ENCODE measurements at regions not wholly inside any gene's neighbourhood (a gene's known extent, or its start where the extent isn't known, plus 50 kb on each side); places are given as distances from the start of the nearest gene placed in this dataset.

GRCh38 chr13:88097541-88097940 is 426.4 kb downstream of the SLITRK5 start:
- ATAC-seq (no peak), DNase-seq (ENCODE audit: low spot score) (no peak)
- no peak overlapping the region for H3K27ac Mint-ChIP-seq
- no peaks in the 10 kb centered on the region for H3K27me3 Mint-ChIP-seq
- peaks cover 5 to 6% of the 10 kb centered on the region in 2 donors for H3K4me1 Mint-ChIP-seq (ENCODE audit: low read depth in 2 of 2)
- H3K4me3 Mint-ChIP-seq = no peak overlapping the region
- peaks cover 5% of the 10 kb centered on the region for H3K9me3 Mint-ChIP-seq
- H3K36me3 Mint-ChIP-seq = peaks cover 22% of the 10 kb centered on the region

DNA sequence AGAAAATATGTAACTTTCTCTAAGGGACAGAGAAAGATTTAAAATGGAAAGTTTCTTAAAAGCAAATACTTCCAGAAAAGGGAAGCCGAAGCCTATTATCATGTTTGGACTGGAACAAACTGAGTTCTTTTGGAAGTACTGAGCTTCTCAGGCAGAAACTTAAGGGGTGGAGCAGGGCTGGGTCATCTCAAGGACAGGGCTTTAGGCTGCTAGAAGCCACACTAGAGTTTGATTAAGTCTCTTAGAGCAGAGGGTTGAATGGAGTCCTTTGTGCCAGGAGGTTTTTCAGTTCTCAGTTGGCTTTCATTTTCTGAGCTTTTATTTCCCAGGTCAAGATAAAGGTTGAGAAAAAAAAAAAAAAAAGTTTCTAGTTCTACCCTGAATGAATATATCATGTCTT is 432.7 kb downstream of the SLITRK5 start:
- Mint-ChIP-seq H3K27ac (no peak overlapping the region), H3K4me3 (no peak overlapping the region), H3K9me3 (peaks cover 5% of the 10 kb centered on the region), H3K4me1 (ENCODE audit: low read depth in 2 of 2) (peaks cover 4 to 10% of the 10 kb centered on the region in 2 donors), H3K27me3 (no peaks in the 10 kb centered on the region), H3K36me3 (peaks cover 27% of the 10 kb centered on the region)
- ATAC-seq (no peak), DNase-seq (ENCODE audit: low spot score) (no peak)

GRCh38 chr13:88104576-88104975 is 433.4 kb downstream of the SLITRK5 start:
- H3K4me1 Mint-ChIP-seq (ENCODE audit: low read depth in 2 of 2) = peaks cover 4 to 10% of the 10 kb centered on the region in 2 donors
- no peak overlapping the region for H3K4me3 Mint-ChIP-seq
- DNase-seq (ENCODE audit: low spot score) (no peak), ATAC-seq (no peak)
- no peaks in the 10 kb centered on the region for H3K27me3 Mint-ChIP-seq
- H3K9me3 Mint-ChIP-seq = peaks cover 5% of the 10 kb centered on the region
- H3K36me3 Mint-ChIP-seq = peaks cover 27% of the 10 kb centered on the region
- H3K27ac Mint-ChIP-seq = no peak overlapping the region

DNA sequence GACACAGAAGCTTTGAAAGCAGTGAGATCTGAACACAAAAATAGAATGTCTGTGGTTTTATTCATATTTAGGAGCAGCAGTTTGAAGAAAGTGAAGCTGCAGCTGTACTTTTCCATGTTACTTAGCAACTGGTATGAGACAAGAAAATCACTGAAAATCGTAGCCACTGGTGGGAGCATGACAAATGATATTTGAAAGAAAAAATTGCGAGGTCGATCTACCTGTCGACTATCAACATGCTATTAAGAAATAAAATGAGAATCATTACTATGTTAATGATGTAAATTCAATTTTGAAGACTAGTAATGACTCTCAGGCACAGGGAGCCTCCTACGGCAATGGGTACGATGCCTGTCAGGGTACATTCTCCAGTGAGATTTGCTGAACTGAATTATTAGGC is 436.4 kb downstream of the SLITRK5 start:
- Mint-ChIP-seq H3K4me1 (ENCODE audit: low read depth in 2 of 2) (peaks cover 1 to 5% of the 10 kb centered on the region in 2 donors), H3K27me3 (no peaks in the 10 kb centered on the region), H3K36me3 (peaks cover 5% of the 10 kb centered on the region), H3K27ac (no peak overlapping the region), H3K9me3 (no peaks in the 10 kb centered on the region), H3K4me3 (no peak overlapping the region)
- no peak for DNase-seq (ENCODE audit: low spot score)
- ATAC-seq = no peak

GRCh38 chr13:88112526-88112925 is 441.4 kb downstream of the SLITRK5 start:
- Mint-ChIP-seq H3K27me3 (peaks cover 0 to 2% of the 10 kb centered on the region in 2 donors), H3K4me3 (no peak overlapping the region), H3K9me3 (no peaks in the 10 kb centered on the region), H3K4me1 (ENCODE audit: low read depth in 2 of 2) (no peaks in the 10 kb centered on the region), H3K36me3 (no peaks in the 10 kb centered on the region), H3K27ac (no peak overlapping the region)
- ATAC-seq (no peak), DNase-seq (ENCODE audit: low spot score) (no peak)

- Mint-ChIP-seq H3K4me3 (no peak overlapping the region), H3K9me3 (no peaks in the 10 kb centered on the region), H3K36me3 (no peaks in the 10 kb centered on the region), H3K4me1 (ENCODE audit: low read depth in 2 of 2) (no peaks in the 10 kb centered on the region), H3K27ac (no peak overlapping the region), H3K27me3 (peaks cover 0 to 2% of the 10 kb centered on the region in 2 donors)
- ATAC-seq = no peak
- no peak for DNase-seq (ENCODE audit: low spot score)
Observed at GRCh38 chr13:88115976-88116375, 444.8 kb downstream of the SLITRK5 start.

DNA sequence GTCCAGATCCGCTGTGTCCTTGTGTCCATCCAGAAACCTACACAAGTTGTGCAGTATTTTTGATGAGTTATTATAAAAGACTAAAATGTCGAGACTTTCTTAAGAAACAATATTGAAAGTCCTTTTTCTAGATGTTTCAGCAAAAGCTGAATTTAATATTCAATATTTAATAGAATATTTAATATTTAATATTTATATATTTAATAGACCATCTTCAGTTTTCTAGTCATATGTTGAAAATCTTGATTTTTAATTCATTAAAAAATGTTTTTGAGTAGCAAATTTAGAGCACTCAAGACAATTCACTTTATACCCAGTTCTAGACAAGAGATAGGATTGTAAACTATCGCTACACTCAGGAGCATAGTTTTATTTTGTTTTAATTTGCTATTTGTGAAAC is 447.8 kb downstream of the SLITRK5 start:
- Mint-ChIP-seq H3K36me3 (no peaks in the 10 kb centered on the region), H3K4me3 (no peak overlapping the region), H3K27ac (no peak overlapping the region), H3K9me3 (no peaks in the 10 kb centered on the region), H3K27me3 (peaks cover 0 to 2% of the 10 kb centered on the region in 2 donors), H3K4me1 (ENCODE audit: low read depth in 2 of 2) (no peaks in the 10 kb centered on the region)
- DNase-seq (ENCODE audit: low spot score) = no peak
- no peak for ATAC-seq

- Mint-ChIP-seq H3K27ac (no peak overlapping the region), H3K4me1 (ENCODE audit: low read depth in 2 of 2) (no peaks in the 10 kb centered on the region), H3K36me3 (no peaks in the 10 kb centered on the region), H3K9me3 (no peaks in the 10 kb centered on the region), H3K4me3 (no peak overlapping the region), H3K27me3 (no peaks in the 10 kb centered on the region)
- ATAC-seq (no peak), DNase-seq (ENCODE audit: low spot score) (no peak)
Observed at GRCh38 chr13:88124142-88124541, 453.0 kb downstream of the SLITRK5 start.

DNA sequence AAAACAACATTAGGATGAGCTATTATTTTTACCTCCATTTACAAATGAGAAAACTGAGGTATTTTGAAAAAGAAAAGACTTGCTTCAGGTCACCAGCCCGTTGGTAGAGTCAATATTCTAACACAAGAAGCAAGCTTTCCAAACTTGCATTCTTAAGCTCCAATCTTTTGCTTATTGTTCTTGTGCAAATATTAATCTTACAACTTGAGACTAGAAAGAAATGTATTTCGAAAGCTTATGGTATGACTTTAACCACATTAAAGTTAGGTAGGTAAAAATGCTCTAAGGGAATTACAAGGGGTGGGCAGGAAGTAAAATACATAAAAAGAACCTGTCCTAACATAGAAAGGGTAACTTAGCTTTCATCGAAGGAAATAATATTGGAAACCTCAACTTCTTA is 453.9 kb downstream of the SLITRK5 start:
- ATAC-seq (no peak), DNase-seq (ENCODE audit: low spot score) (no peak)
- Mint-ChIP-seq H3K9me3 (no peaks in the 10 kb centered on the region), H3K4me1 (ENCODE audit: low read depth in 2 of 2) (no peaks in the 10 kb centered on the region), H3K36me3 (no peaks in the 10 kb centered on the region), H3K27me3 (no peaks in the 10 kb centered on the region), H3K4me3 (no peak overlapping the region), H3K27ac (no peak overlapping the region)

DNA sequence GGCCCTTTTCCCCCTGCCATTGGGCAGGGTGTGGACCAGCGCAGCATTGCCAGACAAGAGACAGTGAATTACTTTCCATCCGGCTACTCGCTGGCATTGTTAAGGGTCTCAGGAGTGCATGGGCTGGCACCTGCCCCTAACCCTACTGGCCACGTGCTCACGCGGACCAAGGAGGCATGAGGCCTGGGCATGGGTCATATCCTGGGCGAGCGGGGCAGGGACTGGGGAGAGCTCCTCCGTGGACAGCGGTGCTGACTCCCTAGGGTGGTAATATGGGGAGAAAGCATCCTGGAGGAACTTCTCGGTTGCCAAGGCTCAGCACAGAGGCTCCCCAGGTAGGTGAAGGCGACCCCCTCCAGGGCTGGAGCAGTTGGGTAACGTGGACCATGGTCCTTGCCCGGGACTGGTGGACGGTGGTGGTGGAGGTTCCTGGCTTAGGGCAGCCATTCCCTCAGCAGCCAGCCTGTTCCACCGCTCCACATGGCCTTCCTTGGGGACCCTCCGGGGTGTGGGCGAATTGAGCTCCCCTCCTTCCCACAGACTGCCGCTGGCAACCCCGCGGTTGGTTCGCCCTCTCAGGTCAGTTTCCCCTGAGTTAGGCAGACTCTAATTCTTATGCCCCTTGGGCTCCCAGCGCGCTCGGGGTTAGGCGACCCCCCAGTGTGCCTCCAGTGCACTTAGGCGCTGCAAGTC is 465.1 kb downstream of the SLITRK5 start:
- no peaks in the 10 kb centered on the region for H3K4me1 Mint-ChIP-seq (ENCODE audit: low read depth in 2 of 2)
- DNase-seq (ENCODE audit: low spot score) = peak; percentile 58
- no peaks in the 10 kb centered on the region for H3K36me3 Mint-ChIP-seq
- no peaks in the 10 kb centered on the region for H3K27me3 Mint-ChIP-seq
- no peak overlapping the region for H3K27ac Mint-ChIP-seq
- peaks cover 5% of the 10 kb centered on the region for H3K9me3 Mint-ChIP-seq
- peak; percentile 33 to 36 for ATAC-seq
- no peak overlapping the region for H3K4me3 Mint-ChIP-seq

DNA sequence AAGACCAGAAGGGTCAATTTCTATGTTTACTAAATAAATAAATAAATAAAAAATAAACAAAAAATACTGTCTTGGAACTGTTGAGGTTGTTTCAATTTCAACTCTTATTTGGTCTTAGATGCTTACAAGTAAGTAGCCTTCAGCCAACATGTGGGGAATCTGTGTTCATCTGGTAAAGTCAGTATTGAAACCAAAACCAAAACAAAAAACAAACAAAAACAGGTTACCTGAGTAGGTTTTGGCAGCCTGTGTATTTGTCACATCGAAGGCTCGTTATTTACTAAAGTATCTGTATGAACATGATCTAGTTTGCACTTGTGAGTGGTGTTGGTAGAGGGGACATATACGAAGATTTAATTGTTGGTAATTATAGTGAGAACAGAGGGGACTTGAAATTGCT is 471.5 kb downstream of the SLITRK5 start:
- H3K36me3 Mint-ChIP-seq = no peaks in the 10 kb centered on the region
- H3K4me1 Mint-ChIP-seq (ENCODE audit: low read depth in 2 of 2) = peaks cover 4 to 8% of the 10 kb centered on the region in 2 donors
- H3K27me3 Mint-ChIP-seq = no peaks in the 10 kb centered on the region
- no peak overlapping the region for H3K4me3 Mint-ChIP-seq
- no peak for DNase-seq (ENCODE audit: low spot score)
- no peak overlapping the region for H3K27ac Mint-ChIP-seq
- H3K9me3 Mint-ChIP-seq = peaks cover 9% of the 10 kb centered on the region
- no peak for ATAC-seq

- H3K4me3 Mint-ChIP-seq = no peak overlapping the region
- peaks cover 4 to 8% of the 10 kb centered on the region in 2 donors for H3K4me1 Mint-ChIP-seq (ENCODE audit: low read depth in 2 of 2)
- H3K9me3 Mint-ChIP-seq = peaks cover 4% of the 10 kb centered on the region
- H3K27me3 Mint-ChIP-seq = no peaks in the 10 kb centered on the region
- ATAC-seq (no peak), DNase-seq (ENCODE audit: low spot score) (no peak)
- no peak overlapping the region for H3K27ac Mint-ChIP-seq
- no peaks in the 10 kb centered on the region for H3K36me3 Mint-ChIP-seq
Observed at GRCh38 chr13:88144580-88144979, 473.4 kb downstream of the SLITRK5 start.

DNA sequence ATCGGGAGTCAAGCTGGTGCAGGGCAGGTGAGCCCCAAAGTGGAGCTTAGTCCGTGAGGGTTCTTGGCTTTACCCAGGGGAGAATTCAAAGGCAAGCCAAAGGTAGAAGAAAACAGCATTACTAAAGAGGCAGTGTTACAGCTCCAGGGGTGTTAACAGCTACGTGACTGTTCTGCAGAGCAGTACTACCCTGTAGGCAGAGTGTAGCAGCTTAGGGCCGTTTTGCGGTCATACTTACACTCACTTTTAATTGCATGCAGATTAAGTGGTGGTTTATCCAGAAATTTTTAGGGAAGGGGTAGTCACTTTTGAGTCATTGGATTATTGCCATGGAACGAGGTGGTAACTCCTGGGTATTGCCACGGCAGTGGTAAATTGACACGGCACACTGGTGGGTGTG is 482.2 kb downstream of the SLITRK5 start:
- Mint-ChIP-seq H3K27ac (no peak overlapping the region), H3K36me3 (no peaks in the 10 kb centered on the region), H3K4me3 (no peak overlapping the region), H3K4me1 (ENCODE audit: low read depth in 2 of 2) (no peaks in the 10 kb centered on the region), H3K27me3 (no peaks in the 10 kb centered on the region), H3K9me3 (peaks cover 7% of the 10 kb centered on the region)
- ATAC-seq (no peak), DNase-seq (ENCODE audit: low spot score) (no peak)

GRCh38 chr13:88154001-88154400 is 482.8 kb downstream of the SLITRK5 start:
- Mint-ChIP-seq H3K36me3 (no peaks in the 10 kb centered on the region), H3K27me3 (no peaks in the 10 kb centered on the region), H3K4me3 (no peak overlapping the region), H3K9me3 (peaks cover 7% of the 10 kb centered on the region), H3K27ac (no peak overlapping the region), H3K4me1 (ENCODE audit: low read depth in 2 of 2) (no peaks in the 10 kb centered on the region)
- DNase-seq (ENCODE audit: low spot score) (no peak), ATAC-seq (no peak)

GRCh38 chr13:88162076-88162702 is 491.0 kb downstream of the SLITRK5 start:
- Mint-ChIP-seq H3K27ac (no peak overlapping the region), H3K27me3 (no peaks in the 10 kb centered on the region), H3K9me3 (peaks cover 8% of the 10 kb centered on the region), H3K4me3 (no peak overlapping the region), H3K36me3 (no peaks in the 10 kb centered on the region), H3K4me1 (ENCODE audit: low read depth in 2 of 2) (no peaks in the 10 kb centered on the region)
- DNase-seq (ENCODE audit: low spot score) (no peak), ATAC-seq (no peak)

Measured in natural killer cell treated with Interleukin-12 subunit alpha and Interleukin-12 subunit beta and Interleukin-15 and Interleukin-18, amount 100 ng/mL, for 72 hours (primary cell).